SKM-1 (cell line): ENCODE measurements at regions not wholly inside any gene's neighbourhood (a gene's known extent, or its start where the extent isn't known, plus 50 kb on each side); places are given as distances from the start of the nearest gene placed in this dataset.

Experiments used
- DNase-seq: peaks from one replicate; lab custom pipeline; 2025; ENCODE audit not compliant: unreplicated experiment; lab: John Stamatoyannopoulos, UW

GRCh38 chr20:60872224-60872623, 379.8 kb upstream of the CDH4 start:
- DNase-seq: no peak

GRCh38 chr20:60877071-60877857, 374.8 kb upstream of the CDH4 start:
- no peak for DNase-seq

DNA sequence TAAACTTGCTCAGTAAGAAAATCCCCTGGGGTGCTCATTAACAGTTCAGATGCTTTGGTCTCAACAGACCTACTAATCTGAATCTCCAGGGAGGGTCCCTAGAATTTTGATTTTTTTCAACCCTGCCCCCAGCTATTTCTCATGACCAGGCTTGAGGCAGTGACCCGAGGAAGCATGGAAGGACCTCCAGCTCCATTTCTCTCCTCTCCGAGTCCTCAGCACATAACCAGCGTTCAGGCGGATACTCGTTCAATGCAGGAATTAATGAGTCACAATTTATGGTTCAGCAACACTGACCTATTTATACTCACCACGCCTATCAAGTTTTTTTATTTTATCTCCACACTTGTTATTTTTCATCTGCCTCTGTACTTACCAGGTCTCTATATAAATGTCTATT, 369.2 kb upstream of the CDH4 start:
- no peak for DNase-seq

DNA sequence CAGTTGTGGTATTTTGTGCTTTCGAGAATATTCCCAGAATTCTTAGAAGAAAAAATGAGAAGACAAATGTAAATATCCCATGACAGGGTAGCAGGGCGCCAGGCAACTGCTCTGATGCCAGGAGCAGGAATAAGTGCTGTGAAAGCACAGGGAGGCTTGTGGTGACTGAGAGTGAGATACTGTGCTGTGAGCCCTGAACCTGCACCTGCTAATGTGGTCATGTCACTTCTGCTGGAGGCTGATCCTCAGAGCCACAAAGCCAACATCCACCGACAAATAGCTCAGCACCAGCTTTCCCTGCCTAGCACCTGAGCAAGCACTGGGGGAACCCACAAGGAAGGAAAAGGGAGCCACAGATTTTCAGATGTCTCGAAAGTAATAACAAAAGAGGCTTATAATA, 368.6 kb upstream of the CDH4 start:
- no peak for DNase-seq

DNA sequence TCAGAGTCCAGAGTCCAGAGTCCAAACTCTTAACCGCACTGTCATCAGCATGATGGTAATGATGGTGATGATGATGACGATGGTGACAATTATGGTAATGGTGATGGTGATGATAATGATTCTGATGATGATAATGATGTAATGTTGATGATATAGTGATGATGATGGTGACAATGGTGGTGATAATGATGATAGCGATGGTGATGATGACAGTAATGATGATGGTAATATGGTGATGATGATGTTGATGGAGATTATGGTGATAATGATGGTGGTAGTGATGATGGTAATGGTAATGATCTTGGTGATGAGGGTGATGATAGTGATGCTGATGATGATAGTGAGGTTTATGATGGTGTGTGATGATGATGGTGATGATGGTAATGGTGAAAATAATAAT, 367.8 kb upstream of the CDH4 start:
- no peak for DNase-seq

DNA sequence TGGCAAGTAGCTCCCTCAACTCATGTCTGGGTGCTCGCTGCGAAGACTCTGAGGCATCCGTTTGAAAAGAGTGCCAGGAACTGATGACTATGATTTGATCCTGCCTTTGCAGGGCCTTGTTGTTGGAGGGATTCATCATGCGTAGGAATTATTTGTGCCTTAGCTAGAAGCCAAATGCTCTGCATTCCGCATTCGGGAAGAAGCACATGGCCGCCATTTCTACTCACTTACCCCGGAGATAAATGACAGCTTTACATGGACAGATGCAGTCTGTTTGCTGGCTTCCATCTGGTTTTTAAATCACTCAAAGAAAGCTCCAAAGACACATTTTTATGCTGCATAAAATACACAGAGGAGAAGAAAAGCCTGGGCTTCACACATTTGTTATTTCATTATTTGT, 363.3 kb upstream of the CDH4 start:
- no peak for DNase-seq

DNA sequence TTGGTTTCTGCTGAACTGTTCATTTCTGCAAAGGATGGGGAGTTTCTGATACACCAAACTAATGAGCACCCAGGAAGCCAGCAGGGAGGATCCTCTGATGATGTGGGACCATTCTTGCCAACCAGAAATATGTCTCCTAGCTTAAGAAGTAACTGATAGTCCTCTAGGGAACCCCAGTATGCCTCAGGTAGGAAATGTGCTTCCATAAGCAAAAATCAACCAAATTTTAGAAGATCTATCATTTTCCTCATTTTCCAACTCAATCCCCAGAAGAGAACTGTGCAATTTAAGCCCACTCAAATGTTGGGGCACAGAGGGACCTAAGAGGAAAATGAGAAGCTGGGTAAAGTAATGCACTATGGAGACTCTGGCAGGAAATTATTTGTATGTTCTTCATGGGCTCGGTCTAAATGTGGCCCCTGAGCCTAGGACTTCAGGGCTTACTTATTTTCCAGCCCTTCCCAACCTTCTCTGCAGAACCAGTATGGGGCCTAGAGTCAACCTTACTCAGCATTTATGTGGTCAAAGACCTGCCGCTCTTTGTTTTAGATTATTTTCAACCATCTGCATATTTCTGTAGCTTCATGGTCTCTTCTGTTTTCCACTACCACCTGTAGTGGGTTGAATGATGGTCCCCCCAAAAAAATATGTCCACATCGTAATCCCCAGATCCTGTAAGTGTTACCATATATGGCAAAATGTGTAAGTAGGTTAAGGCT, 359.8 kb upstream of the CDH4 start:
- DNase-seq: no peak

GRCh38 chr20:60894091-60894490, 358.0 kb upstream of the CDH4 start:
- DNase-seq: no peak

DNA sequence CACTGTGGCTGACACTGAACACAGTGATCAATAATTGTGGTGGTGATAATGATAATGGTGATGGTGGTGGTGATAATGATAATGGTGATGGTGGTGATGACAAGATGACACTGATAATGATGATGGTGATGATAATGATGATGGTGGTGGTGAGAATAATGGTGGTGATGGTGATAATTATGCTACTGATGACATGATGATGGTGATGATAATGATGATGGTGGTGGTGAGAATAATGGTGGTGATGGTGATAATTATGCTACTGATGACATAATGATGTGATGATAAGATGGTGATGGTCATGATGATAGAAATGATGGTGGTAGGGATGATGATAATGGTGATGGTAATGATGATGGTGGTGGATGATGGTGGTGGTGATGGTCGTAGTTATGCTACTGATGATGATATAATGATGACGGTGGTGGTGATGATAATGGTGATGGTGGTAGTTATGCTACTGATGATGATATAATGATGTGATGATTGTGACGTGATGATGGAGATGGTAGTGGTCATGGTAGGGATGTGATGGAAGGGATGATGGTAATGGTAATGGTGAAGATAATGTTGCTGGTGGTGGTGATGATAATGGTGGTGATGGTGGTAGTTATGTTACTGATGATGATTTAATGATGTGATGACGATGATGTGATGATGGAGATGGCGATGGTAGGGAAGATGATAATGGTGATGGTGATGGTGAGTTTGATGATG, 356.5 kb upstream of the CDH4 start:
- no peak for DNase-seq

GRCh38 chr20:60897976-60898375, 354.1 kb upstream of the CDH4 start:
- no peak for DNase-seq

DNA sequence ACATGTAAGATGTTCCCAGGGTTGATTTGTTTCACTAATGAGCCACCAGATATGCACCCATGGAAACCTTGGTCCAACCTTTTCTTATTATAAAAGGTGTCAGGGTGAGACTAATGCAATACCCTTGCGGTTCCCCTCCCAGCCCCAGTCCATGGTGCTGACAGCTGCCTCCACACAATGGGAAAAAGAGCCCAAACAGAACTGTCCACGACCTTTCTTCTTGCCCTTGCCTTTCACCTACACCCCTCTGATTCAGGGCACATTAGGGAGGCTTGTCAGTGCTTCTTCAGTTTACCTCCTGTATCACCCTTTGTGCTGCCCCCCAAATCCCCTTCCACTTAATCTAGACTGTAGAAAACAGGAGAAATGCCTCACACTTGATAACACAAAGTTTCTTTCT, 352.7 kb upstream of the CDH4 start:
- no peak for DNase-seq

GRCh38 chr20:60900618-60901017, 351.4 kb upstream of the CDH4 start:
- DNase-seq: no peak

- DNase-seq: no peak
Observed at GRCh38 chr20:60901831-60902230, 350.2 kb upstream of the CDH4 start.

GRCh38 chr20:60903325-60903971, 348.6 kb upstream of the CDH4 start:
- no peak for DNase-seq

GRCh38 chr20:60904730-60905129, 347.3 kb upstream of the CDH4 start:
- no peak for DNase-seq

GRCh38 chr20:60905919-60906318, 346.1 kb upstream of the CDH4 start:
- no peak for DNase-seq

- DNase-seq: no peak
Observed at GRCh38 chr20:60906555-60906954, 345.5 kb upstream of the CDH4 start.

GRCh38 chr20:60913298-60913697, 338.8 kb upstream of the CDH4 start:
- no peak for DNase-seq

DNA sequence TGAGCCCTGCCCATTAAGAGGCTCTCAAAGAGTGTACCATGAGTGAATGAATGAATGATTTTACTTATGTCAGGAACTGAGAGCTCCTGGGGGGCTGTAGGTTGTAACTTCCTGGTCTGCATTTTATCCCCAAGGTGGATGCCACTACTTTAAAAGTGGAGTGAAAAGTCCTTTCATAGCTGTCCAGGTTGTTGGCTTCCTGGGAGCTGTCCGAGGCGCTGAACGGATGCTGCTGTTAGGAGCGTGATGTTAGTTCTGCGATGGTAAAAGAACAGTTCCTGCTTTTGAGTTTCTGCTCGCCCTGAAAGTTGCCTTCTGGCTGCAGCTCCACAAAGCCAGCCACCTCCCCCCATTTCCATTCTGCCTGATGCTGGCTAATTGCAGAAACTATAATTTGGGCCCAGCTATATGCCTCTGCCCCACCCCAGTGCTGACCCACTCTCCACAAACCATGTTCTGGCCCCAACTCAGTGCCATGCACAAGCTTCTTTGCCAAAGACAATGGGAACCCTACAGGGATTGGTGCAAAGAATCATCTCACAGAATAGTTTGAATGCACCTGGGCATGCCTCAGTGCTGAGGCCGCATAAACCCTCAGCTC, 330.9 kb upstream of the CDH4 start:
- DNase-seq: no peak

GRCh38 chr20:60926831-60927230, 325.2 kb upstream of the CDH4 start:
- DNase-seq: no peak

DNA sequence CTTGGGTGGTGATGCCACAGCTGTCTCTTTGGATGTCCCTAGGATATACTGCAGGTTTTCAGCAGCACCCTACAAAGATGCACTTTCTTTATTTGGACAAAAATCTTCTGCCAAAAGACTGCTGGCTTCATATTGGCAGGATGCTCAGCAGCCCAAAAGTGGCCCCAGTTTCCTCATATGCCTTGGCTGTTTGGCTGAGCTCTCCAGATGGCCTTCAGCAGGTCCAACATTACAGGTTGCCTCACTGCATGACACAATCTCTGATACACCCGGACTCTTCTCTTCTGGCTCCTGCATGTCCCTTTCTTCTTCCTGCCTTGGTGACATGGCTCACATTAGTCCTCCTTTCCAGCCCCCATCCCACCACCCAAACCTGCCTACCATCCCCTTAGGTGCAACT, 323.7 kb upstream of the CDH4 start:
- no peak for DNase-seq
